ENCODE measurements at regions not wholly inside any gene's neighbourhood (a gene's known extent, or its start where the extent isn't known, plus 50 kb on each side); places are given as distances from the start of the nearest gene placed in this dataset.

DNA sequence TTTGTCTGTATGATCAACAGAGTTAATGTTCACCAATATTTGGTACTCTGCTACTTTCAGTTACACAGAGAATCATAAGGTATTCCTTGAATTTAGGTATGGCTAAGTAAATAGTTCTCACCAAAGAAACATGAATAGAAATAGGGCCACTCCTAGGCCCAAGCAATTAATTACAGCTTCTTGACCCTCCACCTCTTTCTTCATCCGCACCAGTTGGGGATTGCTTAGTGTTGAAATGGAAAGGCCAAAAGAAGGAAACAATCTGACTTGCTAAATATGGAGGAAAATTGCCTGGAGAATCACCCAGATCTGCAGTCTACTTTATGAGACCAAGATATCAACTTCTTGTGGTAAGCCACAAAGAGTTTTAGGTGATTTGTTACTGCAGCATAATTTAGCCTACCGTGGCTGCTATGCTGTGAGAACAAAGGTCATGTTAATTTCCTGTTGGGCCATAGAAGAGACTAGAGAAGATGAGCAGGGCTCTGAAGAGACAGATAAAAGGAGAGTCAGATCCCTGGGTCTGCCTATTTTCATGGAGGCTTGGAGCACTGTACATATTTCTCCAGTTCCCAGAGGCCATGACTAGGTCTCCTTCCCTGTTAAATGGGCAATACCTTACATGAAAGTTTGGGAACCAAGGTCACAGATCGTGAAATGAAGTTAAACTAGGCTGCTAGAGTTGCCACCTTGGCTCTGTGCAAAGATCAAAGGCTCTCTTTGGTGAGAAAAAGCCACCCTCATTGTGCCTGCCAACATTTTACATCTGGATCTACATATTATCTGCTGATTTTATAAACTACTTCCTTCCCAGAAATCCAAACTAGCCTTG lies 93.3 kb upstream of the GDF10 start:
- no peaks in the 10 kb centered on the region for H3K36me3 ChIP-seq
- intact Hi-C loops (cut with DNase I), result no loop called here

DNA sequence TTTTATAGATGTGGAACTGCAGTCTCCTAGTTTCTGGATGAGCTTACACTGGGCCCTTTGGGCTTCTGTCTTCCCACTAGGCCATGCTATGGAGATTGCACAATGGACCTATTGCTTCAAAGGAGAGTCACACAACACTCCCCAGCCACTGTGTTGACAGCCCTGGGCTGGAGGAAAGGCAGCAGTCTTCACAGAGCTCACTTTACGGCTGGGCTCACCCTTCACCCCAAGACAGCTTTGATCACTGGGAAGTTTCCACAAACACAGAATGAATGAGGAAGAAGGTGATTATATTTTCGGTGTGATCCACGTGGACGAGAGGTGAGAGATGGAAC lies 92.7 kb upstream of the GDF10 start:
- intact Hi-C loops (cut with DNase I), result no loop called here
- no peaks in the 10 kb centered on the region for H3K4me1 ChIP-seq
- H3K27ac ChIP-seq, result no peak overlapping the region
- DNase-seq (no peak), ATAC-seq (peak; percentile 92)
- TF ChIP-seq, protein P1, sequence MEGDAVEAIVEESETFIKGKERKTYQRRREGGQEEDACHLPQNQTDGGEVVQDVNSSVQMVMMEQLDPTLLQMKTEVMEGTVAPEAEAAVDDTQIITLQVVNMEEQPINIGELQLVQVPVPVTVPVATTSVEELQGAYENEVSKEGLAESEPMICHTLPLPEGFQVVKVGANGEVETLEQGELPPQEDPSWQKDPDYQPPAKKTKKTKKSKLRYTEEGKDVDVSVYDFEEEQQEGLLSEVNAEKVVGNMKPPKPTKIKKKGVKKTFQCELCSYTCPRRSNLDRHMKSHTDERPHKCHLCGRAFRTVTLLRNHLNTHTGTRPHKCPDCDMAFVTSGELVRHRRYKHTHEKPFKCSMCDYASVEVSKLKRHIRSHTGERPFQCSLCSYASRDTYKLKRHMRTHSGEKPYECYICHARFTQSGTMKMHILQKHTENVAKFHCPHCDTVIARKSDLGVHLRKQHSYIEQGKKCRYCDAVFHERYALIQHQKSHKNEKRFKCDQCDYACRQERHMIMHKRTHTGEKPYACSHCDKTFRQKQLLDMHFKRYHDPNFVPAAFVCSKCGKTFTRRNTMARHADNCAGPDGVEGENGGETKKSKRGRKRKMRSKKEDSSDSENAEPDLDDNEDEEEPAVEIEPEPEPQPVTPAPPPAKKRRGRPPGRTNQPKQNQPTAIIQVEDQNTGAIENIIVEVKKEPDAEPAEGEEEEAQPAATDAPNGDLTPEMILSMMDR (IDR thresholded peaks at IDR 0.05), result no peak
- no peak overlapping the region for H3K4me3 ChIP-seq
- H3K27me3 ChIP-seq, result no peaks in the 10 kb centered on the region
- no peaks in the 10 kb centered on the region for H3K9me3 ChIP-seq
- H3K36me3 ChIP-seq, result no peaks in the 10 kb centered on the region

More for the DNA sequence above, 93.3 kb upstream of the GDF10 start:
- no peaks in the 10 kb centered on the region for H3K27me3 ChIP-seq
- H3K4me3 ChIP-seq, result no peak overlapping the region
- H3K27ac ChIP-seq, result peak overlapping the region; percentile 18
- no peaks in the 10 kb centered on the region for H3K4me1 ChIP-seq
- H3K9me3 ChIP-seq, result no peaks in the 10 kb centered on the region
- TF ChIP-seq, protein P1 (IDR thresholded peaks at IDR 0.05), result no peak
- ATAC-seq (peak; percentile 37), DNase-seq (no peak)

DNA sequence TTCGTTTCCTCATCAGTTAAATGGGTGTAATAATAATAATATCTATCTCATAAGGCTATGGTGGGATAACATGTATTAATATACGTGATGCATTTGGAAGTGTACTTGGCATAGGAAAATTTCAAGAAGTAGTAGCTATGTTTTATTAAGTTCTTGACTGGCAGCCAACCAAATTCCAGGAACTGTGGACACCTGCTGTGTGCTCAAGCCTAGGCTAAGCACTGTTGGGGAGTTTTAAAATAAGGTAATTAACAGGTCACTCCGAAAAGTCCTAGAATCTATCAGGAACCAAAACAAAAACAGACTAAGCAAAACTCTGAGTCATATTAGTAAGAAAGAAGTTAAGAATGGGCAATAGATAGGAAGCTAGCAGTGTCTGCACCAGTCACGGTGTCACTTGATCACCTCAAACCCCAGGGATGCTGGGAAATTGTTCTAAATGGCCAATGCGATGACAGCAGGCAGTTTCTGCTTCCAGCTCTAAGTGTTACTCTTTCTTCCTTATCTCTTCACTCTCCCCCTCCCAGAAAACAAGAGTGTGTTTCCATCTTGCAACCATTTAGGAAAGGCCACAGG lies 92.0 kb upstream of the GDF10 start:
- intact Hi-C loops (cut with DNase I), result no loop called here

DNA sequence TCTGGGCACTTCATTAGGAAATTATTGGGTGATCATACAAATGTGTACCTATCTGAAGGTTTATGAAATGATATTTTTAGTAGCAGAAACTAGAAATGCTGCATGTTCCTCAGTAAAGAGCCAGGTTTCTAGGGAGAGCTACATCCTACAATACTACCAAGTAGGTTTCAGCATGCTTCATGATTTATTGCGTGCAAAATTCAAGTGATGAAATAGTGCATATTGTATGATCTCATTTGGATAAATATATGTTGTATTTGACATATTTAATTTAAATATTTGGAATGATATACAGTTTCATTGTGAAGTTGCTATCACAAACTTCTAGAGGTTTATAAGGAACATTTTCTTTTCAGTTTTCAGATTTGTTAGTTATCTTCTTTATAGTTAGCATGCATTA lies 90.5 kb upstream of the GDF10 start:
- TF ChIP-seq, protein P1 (IDR thresholded peaks at IDR 0.05), result no peak
- Histone ChIP-seq H3K4me3 (no peak overlapping the region), H3K27me3 (no peaks in the 10 kb centered on the region), H3K4me1 (no peaks in the 10 kb centered on the region), H3K36me3 (no peaks in the 10 kb centered on the region), H3K9me3 (no peaks in the 10 kb centered on the region), H3K27ac (no peak overlapping the region)
- no peak for ATAC-seq
- intact Hi-C loops (cut with DNase I), result no loop called here
- DNase-seq, result no peak

More for the DNA sequence above, 92.0 kb upstream of the GDF10 start:
- ATAC-seq, result no peak
- no peaks in the 10 kb centered on the region for H3K27me3 ChIP-seq
- DNase-seq, result no peak
- no peak overlapping the region for H3K27ac ChIP-seq
- H3K36me3 ChIP-seq, result no peaks in the 10 kb centered on the region
- H3K4me3 ChIP-seq, result no peak overlapping the region
- TF ChIP-seq, protein P1 (IDR thresholded peaks at IDR 0.05), result no peak
- H3K9me3 ChIP-seq, result no peaks in the 10 kb centered on the region
- H3K4me1 ChIP-seq, result no peaks in the 10 kb centered on the region

DNA sequence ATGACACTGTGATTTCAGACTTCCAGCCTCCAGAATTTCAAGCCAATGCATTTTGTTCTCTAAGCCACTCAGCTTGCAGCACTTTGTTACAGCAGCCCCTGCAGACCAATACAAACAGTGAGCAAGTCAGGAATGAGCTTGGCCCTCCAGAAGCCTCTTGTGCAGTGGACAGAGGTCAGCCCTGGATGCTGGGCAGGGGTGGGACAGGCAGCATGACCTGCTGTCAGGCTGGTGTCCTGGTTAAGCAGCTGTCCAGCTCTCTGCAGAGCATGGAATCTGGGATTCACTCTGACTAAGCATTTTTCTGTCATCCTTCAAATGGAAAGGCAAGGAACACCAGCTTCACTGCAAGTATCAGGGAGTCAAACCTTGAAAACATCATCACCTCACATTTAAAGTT lies 85.5 kb upstream of the GDF10 start:
- H3K9me3 ChIP-seq, result no peaks in the 10 kb centered on the region
- H3K4me3 ChIP-seq, result no peak overlapping the region
- H3K27me3 ChIP-seq, result no peaks in the 10 kb centered on the region
- no peak overlapping the region for H3K27ac ChIP-seq
- no peaks in the 10 kb centered on the region for H3K36me3 ChIP-seq
- intact Hi-C loops (cut with DNase I), result no loop called here
- no peak for DNase-seq
- no peak for ATAC-seq
- H3K4me1 ChIP-seq, result no peaks in the 10 kb centered on the region
- TF ChIP-seq, protein P1 (IDR thresholded peaks at IDR 0.05), result no peak

Data from upper lobe of right lung (tissue), 1 donor.